HCT116 (cell line): ENCODE measurements at regions not wholly inside any gene's neighbourhood (a gene's known extent, or its start where the extent isn't known, plus 50 kb on each side); places are given as distances from the start of the nearest gene placed in this dataset.

ENCODE experiments used
- ATAC-seq: fragments of 200-7000 bp; cut with Tn5 transposase; 2 replicates; pipeline ENCODE4 v1.9.1; 2020; ENCODE audit warnings: mild to moderate bottlenecking, moderate library complexity
- BruUV-seq: library from RNA; stranded (reverse); fragments of 400-500 nt; replicated peaks from 2 replicates; lab custom pipeline; 2021; lab: Mats Ljungman, UMichigan
- CTCF ChIA-PET: fragments of 300-600 bp; sonication (Branson Sonifier 250); formaldehyde crosslinking; loops from one replicate; lab custom pipeline; 2021; ENCODE audit warnings: antibody characterized with exemption; lab: Charles Lee
- POLR2A ChIA-PET: fragments of 300-600, 350-600 bp; sonication (Branson Sonifier 250); formaldehyde crosslinking; loops from one replicate; lab custom pipeline; 2021; ENCODE audit warnings: antibody characterized with exemption; lab: Charles Lee
- RAD21 ChIA-PET, 2 experiments: fragments of 300-600 bp; sonication (Branson Sonifier 250); formaldehyde crosslinking; loops; one replicate each; lab custom pipeline; 2023; ENCODE audit warnings: low total read pairs in 2 of 2; ENCODE audit not compliant: uncharacterized antibody in 2 of 2, unreplicated experiment in 2 of 2, low non-redundant PET in 1 of 2; lab: Charles Lee
- DNase-seq: peaks from one replicate; pipeline ENCODE4 v3.0.0-alpha.2; 2010; ENCODE audit warnings: low read depth, low spot score
- H2AFZ ChIP-seq: fragments of 200-600 bp; shearing (Covaris generic), sonication (generic); 2 replicates; pipeline ENCODE4 v1.6.1; 2017; ENCODE audit warnings: low read depth, mixed run types, mixed read lengths, antibody characterized with exemption, low read length; ENCODE audit not compliant: poor library complexity, severe bottlenecking
- H3K27ac ChIP-seq: 2 replicates; pipeline ENCODE4 v1.5.1; 2012; ENCODE audit warnings: low read depth, low read length
- H3K27me3 ChIP-seq: fragments of 200-600 bp; sonication (generic); 2 replicates; pipeline ENCODE4 v1.6.1; 2016; ENCODE audit warnings: mixed run types, low read length, mixed read lengths; ENCODE audit not compliant: insufficient read depth
- H3K36me3 ChIP-seq, 2 experiments: fragments of 200-500 bp in 1 of 2; fragments of 200-600 bp in 1 of 2; sonication (Bioruptor generic) in 1 of 2; sonication (generic) in 1 of 2; 2 replicates each; pipeline versions ENCODE4 v1.5.1 to v1.6.1; 2014 to 2016; ENCODE audit warnings: low read length in 2 of 2, inconsistent platforms in 1 of 2, mixed read lengths in 1 of 2, mixed run types in 1 of 2; ENCODE audit not compliant: insufficient read depth in 2 of 2, control insufficient read depth in 1 of 2
- H3K4me1 ChIP-seq, 2 experiments: fragments of 200-600 bp in 1 of 2; sonication (generic) in 1 of 2; 2 replicates each; pipeline versions ENCODE4 v1.5.1 to v1.6.1; 2012 to 2017; ENCODE audit warnings: low read length in 2 of 2, inconsistent platforms in 1 of 2, mild to moderate bottlenecking in 1 of 2, mixed read lengths in 1 of 2, mixed run types in 1 of 2, moderate library complexity in 1 of 2; ENCODE audit not compliant: insufficient read depth in 2 of 2, control insufficient read depth in 1 of 2
- H3K4me2 ChIP-seq: fragments of 200-600 bp; sonication (generic); 2 replicates; pipeline ENCODE4 v1.6.1; 2017; ENCODE audit warnings: mixed run types, low read length, mixed read lengths
- H3K4me3 ChIP-seq, 2 experiments: fragments of 200-600 bp in 1 of 2; sonication (generic) in 1 of 2; replicated peaks in 1 of 2; 2 replicates each; pipeline ENCODE4 v1.5.1; 2011 to 2016; ENCODE audit warnings: low read length in 2 of 2, control low read depth in 1 of 2, low read depth in 1 of 2, mild to moderate bottlenecking in 1 of 2, mixed read lengths in 1 of 2, mixed run types in 1 of 2
- H3K79me2 ChIP-seq: fragments of 200-600 bp; sonication (generic); 2 replicates; pipeline ENCODE4 v1.6.1; 2017; ENCODE audit warnings: mild to moderate bottlenecking, mixed run types, low read length, moderate library complexity, mixed read lengths; ENCODE audit not compliant: insufficient read depth
- H3K9ac ChIP-seq: fragments of 200-600 bp; sonication (generic); 2 replicates; pipeline ENCODE4 v1.6.1; 2016; ENCODE audit warnings: low read length, mixed read lengths
- H3K9me2 ChIP-seq: fragments of 200-600 bp; sonication (generic), shearing (Covaris generic); 2 replicates; pipeline ENCODE4 v1.6.1; 2017; ENCODE audit warnings: mixed run types, mild to moderate bottlenecking, moderate library complexity; ENCODE audit not compliant: insufficient read depth
- H3K9me3 ChIP-seq, 2 experiments: fragments of 200-500 bp in 1 of 2; fragments of 200-600 bp in 1 of 2; sonication (Bioruptor generic) in 1 of 2; sonication (generic) in 1 of 2; 2 replicates each; pipeline ENCODE4 v1.6.1; 2014 to 2017; ENCODE audit warnings: low read length in 2 of 2, mixed read lengths in 2 of 2, inconsistent platforms in 1 of 2, low read depth in 1 of 2, mild to moderate bottlenecking in 1 of 2, mixed run types in 1 of 2, moderate library complexity in 1 of 2; ENCODE audit not compliant: control insufficient read depth in 1 of 2, insufficient read depth in 1 of 2
- H4K20me1 ChIP-seq: fragments of 200-600 bp; sonication (generic), shearing (Covaris generic); 2 replicates; pipeline ENCODE4 v1.6.1; 2017; ENCODE audit warnings: mixed run types, mild to moderate bottlenecking, moderate library complexity; ENCODE audit not compliant: insufficient read depth
- CBX3 ChIP-seq: IDR thresholded peaks from 2 replicates; pipeline ENCODE4 v1.6.1; 2012; ENCODE audit warnings: low read depth
- CEBPB ChIP-seq: IDR thresholded peaks from 2 replicates; pipeline ENCODE4 v1.6.1; 2012; ENCODE audit warnings: low read depth
- EGR1 ChIP-seq: IDR thresholded peaks from 2 replicates; pipeline ENCODE4 v1.6.1; 2012; ENCODE audit warnings: low read depth
- EZH2 ChIP-seq: fragments of 200-600 bp; sonication (generic); IDR thresholded peaks from 2 replicates; pipeline ENCODE4 v1.6.1; 2017; ENCODE audit warnings: antibody characterized with exemption, mixed run types
- EZH2phosphoT487 ChIP-seq: fragments of 200-600 bp; IDR thresholded peaks from 2 replicates; pipeline ENCODE4 v1.6.1; 2018; ENCODE audit warnings: antibody characterized with exemption, borderline replicate concordance
- JUND ChIP-seq: IDR thresholded peaks from 2 replicates; pipeline ENCODE4 v1.6.1; 2012
- POLR2A ChIP-seq: IDR thresholded peaks from 2 replicates; pipeline ENCODE4 v1.7.0; 2011; ENCODE audit warnings: borderline replicate concordance; ENCODE audit not compliant: insufficient read depth, insufficient read length; ENCODE audit errors: extremely low read depth
- POLR2AphosphoS5 ChIP-seq: IDR thresholded peaks from 2 replicates; pipeline ENCODE4 v1.6.1; 2011; ENCODE audit warnings: mild to moderate bottlenecking, low read depth, low read length, moderate library complexity
- RAD21 ChIP-seq: IDR thresholded peaks from 2 replicates; pipeline ENCODE4 v1.6.1; 2012; ENCODE audit warnings: low read depth, mild to moderate bottlenecking
- SIN3A ChIP-seq: IDR thresholded peaks from 2 replicates; pipeline ENCODE4 v1.6.1; 2012; ENCODE audit warnings: low read depth
- SP1 ChIP-seq: IDR thresholded peaks from 2 replicates; pipeline ENCODE4 v1.6.1; 2012; ENCODE audit warnings: low read depth
- TCF7L2 ChIP-seq: IDR thresholded peaks from 2 replicates; pipeline ENCODE4 v1.7.0; 2011; ENCODE audit warnings: borderline replicate concordance, inconsistent platforms; ENCODE audit not compliant: insufficient read depth, insufficient read length; ENCODE audit errors: extremely low read depth
- ZFX ChIP-seq: fragments of 450-650 bp; IDR thresholded peaks from 2 replicates; pipeline ENCODE4 v1.6.1; 2017
- intact Hi-C: fragments of 100-400 bp; cut with micrococcal nuclease; formaldehyde crosslinking; loops from 2 replicates; pipeline ENCODE4 v1.10.0; 2022
- TF ChIP-seq, protein P1 (sequence below): IDR thresholded peaks from 2 replicates; pipeline ENCODE4 v1.6.1; 2012
- TF ChIP-seq, protein P2 (sequence below): IDR thresholded peaks from 2 replicates; pipeline ENCODE4 v1.6.1; 2011; ENCODE audit warnings: mild to moderate bottlenecking, low read length, moderate library complexity; ENCODE audit not compliant: insufficient replicate concordance; ENCODE audit errors: extremely low read depth
- TF ChIP-seq, protein P3 (sequence below): IDR thresholded peaks from 2 replicates; pipeline ENCODE4 v1.6.1; 2012; ENCODE audit warnings: low read depth

DNA sequence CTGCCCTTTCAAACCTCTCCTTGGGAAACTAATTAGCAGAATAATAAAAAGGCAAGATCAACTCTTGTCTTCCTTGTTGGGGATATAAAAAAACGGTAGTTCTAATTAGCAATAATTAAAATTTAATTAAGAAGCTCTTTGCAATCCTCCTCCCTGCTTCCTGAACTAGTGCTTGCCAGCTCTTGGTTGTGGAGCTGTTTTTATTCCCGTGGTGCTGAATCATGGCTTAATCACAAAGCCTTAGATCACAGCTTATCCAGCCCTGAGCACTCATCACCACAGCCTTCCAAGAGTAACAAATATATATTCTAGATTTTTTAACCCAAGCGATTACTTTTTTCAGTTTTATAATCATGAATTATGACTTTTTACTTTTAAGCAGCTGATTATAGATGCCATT lies 63.2 kb upstream of the INSM2 start:
- RAD21 ChIA-PET: no interaction called here
- no peak for ATAC-seq
- no peaks in the 10 kb centered on the region for H3K36me3 ChIP-seq

DNA sequence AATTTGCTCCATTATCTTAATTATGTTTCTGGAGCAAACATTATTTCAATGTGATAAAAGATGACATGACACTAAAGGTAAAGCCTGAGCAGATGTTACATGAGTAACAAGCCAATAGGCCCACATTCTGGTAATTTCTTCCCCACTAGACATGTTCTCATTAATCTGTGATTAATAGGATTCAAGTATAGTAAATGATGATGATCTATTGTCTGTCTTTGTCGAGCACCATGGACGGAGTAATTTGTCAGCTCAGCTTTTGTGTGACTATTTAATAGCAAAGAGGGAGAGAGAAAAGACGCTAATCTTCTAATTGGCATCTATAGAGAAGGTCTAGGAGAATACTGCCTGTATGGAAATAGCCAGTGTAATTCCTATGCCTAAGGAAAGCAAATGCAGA lies 62.2 kb upstream of the INSM2 start:
- Histone ChIP-seq H3K4me1 (no peaks in the 10 kb centered on the region), H3K9ac (no peak overlapping the region), H2AFZ (no peak overlapping the region), H4K20me1 (no peaks in the 10 kb centered on the region), H3K4me2 (no peak overlapping the region), H3K36me3 (no peaks in the 10 kb centered on the region), H3K9me3 (no peaks in the 10 kb centered on the region), H3K9me2 (no peaks in the 10 kb centered on the region), H3K27me3 (no peaks in the 10 kb centered on the region; the same call in none of the 2 replicates), H3K79me2 (no peaks in the 10 kb centered on the region), H3K27ac (no peak overlapping the region), H3K4me3 (no peak overlapping the region)
- CTCF ChIA-PET: no interaction called here
- no peak for ATAC-seq
- RAD21 ChIA-PET: no interaction called here
- intact Hi-C loops: no loop called here
- BruUV-seq: no TSS peak
- DNase-seq: no peak
- POLR2A ChIA-PET: no interaction called here
- TF ChIP-seq ZFX (no peak), CEBPB (no peak), CBX3 (no peak), RAD21 (no peak), TCF7L2 (no peak), EZH2 (no peak), SP1 (no peak), SIN3A (no peak), EGR1 (no peak), POLR2AphosphoS5 (no peak), EZH2phosphoT487 (no peak), JUND (no peak)
- TF ChIP-seq, protein P1, sequence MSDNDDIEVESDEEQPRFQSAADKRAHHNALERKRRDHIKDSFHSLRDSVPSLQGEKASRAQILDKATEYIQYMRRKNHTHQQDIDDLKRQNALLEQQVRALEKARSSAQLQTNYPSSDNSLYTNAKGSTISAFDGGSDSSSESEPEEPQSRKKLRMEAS: no peak
- TF ChIP-seq, protein P2, sequence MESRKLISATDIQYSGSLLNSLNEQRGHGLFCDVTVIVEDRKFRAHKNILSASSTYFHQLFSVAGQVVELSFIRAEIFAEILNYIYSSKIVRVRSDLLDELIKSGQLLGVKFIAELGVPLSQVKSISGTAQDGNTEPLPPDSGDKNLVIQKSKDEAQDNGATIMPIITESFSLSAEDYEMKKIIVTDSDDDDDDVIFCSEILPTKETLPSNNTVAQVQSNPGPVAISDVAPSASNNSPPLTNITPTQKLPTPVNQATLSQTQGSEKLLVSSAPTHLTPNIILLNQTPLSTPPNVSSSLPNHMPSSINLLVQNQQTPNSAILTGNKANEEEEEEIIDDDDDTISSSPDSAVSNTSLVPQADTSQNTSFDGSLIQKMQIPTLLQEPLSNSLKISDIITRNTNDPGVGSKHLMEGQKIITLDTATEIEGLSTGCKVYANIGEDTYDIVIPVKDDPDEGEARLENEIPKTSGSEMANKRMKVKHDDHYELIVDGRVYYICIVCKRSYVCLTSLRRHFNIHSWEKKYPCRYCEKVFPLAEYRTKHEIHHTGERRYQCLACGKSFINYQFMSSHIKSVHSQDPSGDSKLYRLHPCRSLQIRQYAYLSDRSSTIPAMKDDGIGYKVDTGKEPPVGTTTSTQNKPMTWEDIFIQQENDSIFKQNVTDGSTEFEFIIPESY: no peak

More for the DNA sequence above, 63.2 kb upstream of the INSM2 start:
- CTCF ChIA-PET: interaction anchor here (0.9 kb wide), 1 partner anchor 32 kb away, joined by 4 read pairs; no protein-coding TSS in a partner anchor
- no peaks in the 10 kb centered on the region for H3K9me3 ChIP-seq
- no peak overlapping the region for H3K4me2 ChIP-seq
- H3K79me2 ChIP-seq: no peaks in the 10 kb centered on the region
- no peaks in the 10 kb centered on the region for H3K9me2 ChIP-seq
- H3K9ac ChIP-seq: no peak overlapping the region
- H4K20me1 ChIP-seq: no peaks in the 10 kb centered on the region
- H3K27ac ChIP-seq: no peak overlapping the region
- no peak overlapping the region for H2AFZ ChIP-seq
- BruUV-seq: no TSS peak
- DNase-seq: no peak
- intact Hi-C loops: no loop called here
- TF ChIP-seq, protein P3, sequence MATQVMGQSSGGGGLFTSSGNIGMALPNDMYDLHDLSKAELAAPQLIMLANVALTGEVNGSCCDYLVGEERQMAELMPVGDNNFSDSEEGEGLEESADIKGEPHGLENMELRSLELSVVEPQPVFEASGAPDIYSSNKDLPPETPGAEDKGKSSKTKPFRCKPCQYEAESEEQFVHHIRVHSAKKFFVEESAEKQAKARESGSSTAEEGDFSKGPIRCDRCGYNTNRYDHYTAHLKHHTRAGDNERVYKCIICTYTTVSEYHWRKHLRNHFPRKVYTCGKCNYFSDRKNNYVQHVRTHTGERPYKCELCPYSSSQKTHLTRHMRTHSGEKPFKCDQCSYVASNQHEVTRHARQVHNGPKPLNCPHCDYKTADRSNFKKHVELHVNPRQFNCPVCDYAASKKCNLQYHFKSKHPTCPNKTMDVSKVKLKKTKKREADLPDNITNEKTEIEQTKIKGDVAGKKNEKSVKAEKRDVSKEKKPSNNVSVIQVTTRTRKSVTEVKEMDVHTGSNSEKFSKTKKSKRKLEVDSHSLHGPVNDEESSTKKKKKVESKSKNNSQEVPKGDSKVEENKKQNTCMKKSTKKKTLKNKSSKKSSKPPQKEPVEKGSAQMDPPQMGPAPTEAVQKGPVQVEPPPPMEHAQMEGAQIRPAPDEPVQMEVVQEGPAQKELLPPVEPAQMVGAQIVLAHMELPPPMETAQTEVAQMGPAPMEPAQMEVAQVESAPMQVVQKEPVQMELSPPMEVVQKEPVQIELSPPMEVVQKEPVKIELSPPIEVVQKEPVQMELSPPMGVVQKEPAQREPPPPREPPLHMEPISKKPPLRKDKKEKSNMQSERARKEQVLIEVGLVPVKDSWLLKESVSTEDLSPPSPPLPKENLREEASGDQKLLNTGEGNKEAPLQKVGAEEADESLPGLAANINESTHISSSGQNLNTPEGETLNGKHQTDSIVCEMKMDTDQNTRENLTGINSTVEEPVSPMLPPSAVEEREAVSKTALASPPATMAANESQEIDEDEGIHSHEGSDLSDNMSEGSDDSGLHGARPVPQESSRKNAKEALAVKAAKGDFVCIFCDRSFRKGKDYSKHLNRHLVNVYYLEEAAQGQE: peak; percentile 48
- TF ChIP-seq POLR2A: no peak
- H3K27me3 ChIP-seq: no peaks in the 10 kb centered on the region; the same call in none of the 2 replicates
- POLR2A ChIA-PET: no interaction called here
- H3K4me3 ChIP-seq: no peak overlapping the region
- no peaks in the 10 kb centered on the region for H3K4me1 ChIP-seq
